ENCODE measurements at regions not wholly inside any gene's neighbourhood (a gene's known extent, or its start where the extent isn't known, plus 50 kb on each side); places are given as distances from the start of the nearest gene placed in this dataset.
A peak's percentile ranks its signal among the peaks of the same experiment; 100 is the strongest.
"Not testable (repeated sequence)": the region's sequence is repeated elsewhere in the genome, so short reads cannot be mapped to it uniquely, and the experiment has no call there.

GRCh38 chr7:80346704-80347103 is 165.2 kb downstream of the GNAT3 start:
- no peak for DNase-seq

DNA sequence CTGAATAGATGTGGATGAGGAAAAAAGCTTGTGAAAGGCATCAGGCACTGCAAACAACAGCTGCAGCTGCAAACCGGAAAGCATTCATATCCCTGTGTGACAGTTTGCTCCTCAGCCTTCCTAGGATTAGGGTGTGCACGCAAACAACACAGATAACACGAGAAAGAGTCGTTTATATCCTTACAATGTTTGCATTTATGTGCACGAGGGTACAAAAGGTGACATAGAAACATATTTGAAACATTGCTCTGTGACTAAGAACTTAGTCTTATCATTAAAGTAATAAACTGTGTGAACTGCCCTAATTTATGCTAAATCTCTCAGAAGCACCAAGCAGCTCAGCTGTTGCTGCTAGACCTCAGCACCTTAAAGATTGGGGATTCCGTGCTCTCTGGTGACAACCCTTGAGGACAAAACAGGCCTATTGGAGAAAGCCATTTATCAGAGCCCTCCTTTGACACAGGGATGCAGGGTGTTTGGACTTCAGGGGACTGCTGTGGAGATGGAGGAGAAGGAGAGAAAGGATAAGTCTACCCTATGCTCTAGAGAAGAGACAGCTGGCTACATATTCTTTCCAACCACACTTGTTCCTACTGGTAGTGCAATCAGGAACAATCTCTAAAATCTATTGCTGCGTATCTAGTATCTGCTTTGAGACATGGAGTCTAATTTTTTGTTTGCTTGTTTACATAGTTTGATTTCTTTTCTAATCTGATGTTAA is 176.2 kb downstream of the GNAT3 start:
- peak; percentile 13 for DNase-seq

- DNase-seq = no peak
Observed at GRCh38 chr7:80334908-80335307, 177.0 kb downstream of the GNAT3 start.

DNA sequence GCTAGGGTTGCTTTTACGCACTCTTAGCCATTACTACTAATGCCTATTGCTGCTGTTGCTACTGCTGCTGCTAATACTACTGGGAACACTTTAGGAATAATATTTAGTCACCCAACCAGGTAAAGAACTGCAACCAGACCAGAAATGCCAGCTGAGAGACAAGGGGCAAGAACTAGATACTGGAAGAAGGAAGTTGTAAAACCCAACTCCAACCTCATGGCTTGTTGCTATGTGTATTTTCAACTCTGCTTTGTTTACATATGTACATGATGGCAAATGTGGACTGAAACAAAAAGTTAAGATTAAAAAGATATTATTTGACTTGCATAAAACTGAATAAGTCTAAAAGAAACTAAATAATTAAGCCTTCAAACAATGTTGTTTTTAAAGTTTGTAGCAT is 177.7 kb downstream of the GNAT3 start:
- no peak for DNase-seq

DNA sequence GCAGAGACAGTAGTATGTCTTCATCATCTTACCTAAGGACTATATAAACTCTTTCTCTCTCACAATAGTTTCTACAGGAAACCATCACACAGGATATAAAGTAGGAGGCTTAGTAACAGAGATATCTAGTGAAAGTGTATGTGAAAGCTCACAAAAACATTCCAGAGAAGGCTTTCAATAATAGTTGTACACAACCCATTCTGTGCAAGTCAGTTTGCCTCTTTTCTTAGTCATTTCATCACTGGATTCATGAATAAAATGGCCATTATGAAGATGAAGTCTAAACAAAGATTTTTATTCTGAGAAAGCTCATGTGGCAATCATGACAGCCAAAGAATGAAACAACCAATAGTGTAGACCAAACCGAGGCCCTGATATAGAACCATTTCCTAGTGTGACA is 178.8 kb downstream of the GNAT3 start:
- no peak for DNase-seq

DNA sequence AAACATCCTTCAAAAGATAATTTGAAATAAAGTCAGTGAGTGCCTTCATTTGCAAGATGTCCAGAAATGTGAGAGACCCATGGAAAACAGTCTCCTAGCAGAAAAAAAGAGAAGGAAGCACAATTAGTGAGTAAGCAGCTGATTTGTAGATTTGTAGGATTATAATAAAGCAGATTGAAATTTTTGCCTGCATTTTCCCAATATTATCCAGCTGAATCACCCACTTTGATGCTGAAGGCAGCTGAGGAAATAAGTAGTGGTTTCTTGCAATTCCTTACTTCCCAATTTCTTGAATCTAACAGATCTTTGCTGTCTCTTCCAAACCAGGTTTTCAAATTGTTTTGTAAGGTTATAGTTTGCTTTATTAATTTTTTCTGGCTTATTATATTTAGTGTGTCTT is 181.4 kb downstream of the GNAT3 start:
- no peak for DNase-seq

- DNase-seq = no peak
Observed at GRCh38 chr7:80324032-80324431, 187.8 kb downstream of the GNAT3 start.

- DNase-seq = no peak
Observed at GRCh38 chr7:80319461-80319860, 184.8 kb downstream of the GNAI1 start.

DNA sequence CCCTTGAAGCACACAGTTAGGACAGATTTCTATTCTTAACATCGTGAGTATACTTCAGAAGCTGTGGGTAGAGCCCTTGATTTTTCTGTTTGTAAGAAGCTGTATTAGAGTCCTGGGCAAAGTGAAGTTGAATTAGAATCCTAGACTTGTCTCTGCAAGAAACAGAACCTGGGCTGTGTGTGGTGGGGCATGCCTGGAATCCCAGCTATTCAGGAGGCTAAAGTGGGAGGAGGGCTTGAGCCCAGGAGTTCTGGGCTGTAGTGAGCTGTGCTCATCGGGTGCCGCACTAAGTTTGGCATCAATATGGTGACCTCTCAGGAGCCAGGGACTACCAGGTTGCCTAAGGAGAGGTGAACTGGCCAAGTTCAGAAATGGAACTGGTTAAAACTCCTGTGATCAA is 183.4 kb downstream of the GNAI1 start:
- no peak for DNase-seq

- no peak for DNase-seq
Observed at GRCh38 chr7:80316811-80317210, 182.2 kb downstream of the GNAI1 start.

- DNase-seq = no peak
Observed at GRCh38 chr7:80313716-80314115, 179.1 kb downstream of the GNAI1 start.

GRCh38 chr7:80313067-80313626 is 178.5 kb downstream of the GNAI1 start:
- no peak for DNase-seq

DNA sequence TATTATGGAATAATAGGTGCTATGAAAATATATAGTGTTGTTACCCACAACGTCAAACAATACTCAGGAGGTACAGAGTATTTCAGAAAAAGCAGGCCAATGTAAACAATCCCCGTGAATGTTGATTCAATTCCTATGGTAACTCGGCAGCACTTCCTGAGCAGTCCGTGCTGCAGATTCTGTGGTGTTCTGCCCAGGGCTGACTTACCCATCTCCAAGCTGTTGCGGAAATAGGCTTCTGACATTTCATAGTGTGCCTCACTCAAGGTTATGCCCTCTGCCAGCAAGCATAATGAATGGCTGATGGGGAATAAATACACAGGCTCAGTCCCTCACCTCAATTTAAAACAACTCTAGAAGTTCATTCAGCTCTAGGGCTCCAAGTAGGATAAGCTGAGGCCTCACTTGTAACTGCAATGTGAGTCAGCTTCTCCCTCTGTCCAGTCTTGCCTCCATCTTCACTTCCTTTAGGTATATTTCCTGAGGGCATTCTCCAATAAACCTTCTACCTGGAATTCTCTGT is 177.6 kb downstream of the GNAI1 start:
- no peak for DNase-seq

DNA sequence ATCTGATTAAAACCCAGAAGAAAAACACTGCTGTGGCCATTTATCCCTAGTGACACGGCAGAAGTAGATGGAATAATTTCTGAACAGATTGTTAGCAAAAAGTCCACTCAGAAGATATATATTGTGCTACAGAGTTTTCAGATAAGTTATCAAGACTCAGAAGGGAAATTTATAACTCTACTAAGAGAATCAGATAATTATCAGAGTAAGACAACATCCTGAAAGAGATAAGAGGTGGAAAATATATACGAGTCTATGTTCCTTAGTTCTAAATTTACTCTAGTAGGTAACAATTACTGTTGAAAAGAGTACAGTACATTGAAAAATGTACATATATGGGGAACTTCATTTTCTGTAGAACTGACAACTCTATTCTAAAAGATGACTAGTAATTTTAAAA is 176.7 kb downstream of the GNAI1 start:
- DNase-seq = no peak

DNA sequence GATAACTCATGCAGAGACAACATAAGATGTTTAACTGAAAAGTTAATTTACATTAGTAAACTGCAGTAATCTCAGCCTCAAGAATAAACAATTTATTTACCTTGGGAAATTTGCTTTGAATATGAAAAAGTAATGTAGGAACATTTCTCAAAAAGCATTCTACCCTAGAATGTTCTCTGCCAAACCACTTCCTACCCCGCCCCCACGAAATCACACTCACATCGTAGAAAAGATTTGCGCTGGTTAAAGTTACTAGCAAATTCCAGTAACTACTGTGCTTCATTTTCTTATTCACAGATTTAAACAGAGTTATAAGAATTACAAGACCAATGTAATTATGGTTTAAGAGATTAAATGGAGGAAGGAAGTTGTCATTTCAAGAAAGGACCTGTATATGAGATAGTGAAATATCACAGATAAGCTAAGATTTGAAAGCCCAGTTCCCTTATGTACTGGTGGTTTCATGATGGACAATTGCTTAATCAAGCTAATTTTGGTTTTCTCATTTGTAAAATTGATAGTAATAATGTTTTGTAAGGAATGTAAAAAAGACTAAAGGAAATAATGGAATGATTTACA is 175.4 kb downstream of the GNAI1 start:
- DNase-seq = no peak

DNA sequence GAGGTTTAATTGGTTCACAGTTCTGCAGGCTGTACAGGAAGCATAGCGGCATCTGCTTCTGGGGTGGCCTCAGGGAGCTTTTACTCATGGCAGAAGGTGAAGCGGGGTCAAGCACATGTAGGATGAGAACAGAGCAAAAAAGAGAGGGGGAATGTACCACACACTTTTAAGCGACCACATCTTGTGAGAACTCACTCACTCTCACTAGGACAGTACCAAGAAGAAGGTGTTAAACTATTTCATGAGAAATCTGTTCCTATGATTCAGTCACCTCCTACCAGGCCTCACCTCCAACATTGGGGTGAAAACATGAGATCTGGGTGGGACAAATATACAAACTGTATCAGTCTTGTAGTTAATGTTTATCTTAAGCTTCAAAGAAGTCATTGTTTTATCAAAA is 174.7 kb downstream of the GNAI1 start:
- no peak for DNase-seq

DNA sequence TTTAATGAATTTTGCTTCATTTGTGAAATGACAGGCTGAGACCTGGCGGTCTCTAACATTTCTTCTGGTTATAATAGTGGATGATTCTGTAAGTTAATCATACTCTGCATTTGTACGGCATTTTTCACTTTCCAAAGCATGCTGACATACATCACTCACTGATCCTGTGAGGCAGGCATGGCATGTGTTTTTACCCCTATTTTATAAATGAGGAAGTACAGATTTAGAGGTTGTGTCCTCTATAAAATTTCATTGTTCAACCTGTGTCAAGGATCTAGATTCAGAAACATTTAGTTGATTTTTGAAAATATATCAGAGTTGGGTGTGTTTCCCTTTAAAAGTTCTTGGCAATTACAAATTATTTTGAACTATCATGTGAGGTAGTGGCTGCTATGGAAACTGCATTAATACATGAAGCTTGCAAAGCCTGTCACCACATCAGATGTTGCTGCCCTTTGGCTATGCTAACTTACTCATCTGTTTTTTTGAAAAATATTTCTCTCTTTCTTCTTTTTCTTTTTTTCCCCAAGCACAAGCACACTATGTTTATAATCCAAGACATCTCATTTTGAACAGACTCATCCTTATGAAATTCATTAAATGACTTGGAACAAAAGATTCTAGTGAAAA is 172.7 kb downstream of the GNAI1 start:
- no peak for DNase-seq

DNA sequence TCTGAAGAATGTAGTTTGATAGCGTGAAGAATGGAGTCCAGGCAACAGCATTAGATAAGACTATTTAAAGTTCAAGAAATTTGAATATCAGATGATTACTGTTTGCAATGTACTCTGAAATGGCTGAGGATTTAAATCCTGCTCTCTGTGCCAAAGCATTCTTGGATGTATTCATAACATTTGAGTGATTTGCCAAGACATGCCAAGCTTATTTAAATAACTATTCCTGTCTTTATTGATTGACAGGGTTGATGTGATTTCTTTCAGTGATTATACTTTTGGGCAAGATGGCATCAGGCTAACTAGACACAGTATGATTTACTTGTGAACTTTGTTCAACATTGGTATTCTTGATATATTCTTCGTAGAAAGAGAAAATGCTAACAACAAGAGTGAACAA is 168.7 kb downstream of the GNAI1 start:
- DNase-seq = no peak

GRCh38 chr7:80302636-80303035 is 168.0 kb downstream of the GNAI1 start:
- DNase-seq = no peak

DNA sequence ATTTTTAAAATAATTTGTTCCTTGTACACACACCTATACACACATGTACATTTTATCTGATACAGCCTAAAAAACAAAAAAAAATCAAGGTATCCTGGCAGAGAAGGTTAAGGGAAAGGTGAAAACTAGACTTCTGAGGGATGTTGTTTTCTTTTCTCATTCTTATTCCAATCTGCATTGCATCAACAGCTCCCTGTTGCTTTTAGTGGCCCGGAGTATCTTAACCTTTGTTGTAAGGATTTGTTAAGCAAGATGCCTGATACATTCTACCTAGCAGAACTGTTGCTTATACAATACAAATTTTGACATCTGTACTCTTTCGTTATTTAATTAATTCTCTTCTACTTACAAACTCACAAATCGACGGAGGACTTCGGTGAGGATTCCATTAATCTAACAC is 167.4 kb downstream of the GNAI1 start:
- no peak for DNase-seq

GRCh38 chr7:80298201-80298600 is 163.6 kb downstream of the GNAI1 start:
- no peak for DNase-seq

GRCh38 chr7:80294346-80294745 is 159.7 kb downstream of the GNAI1 start:
- DNase-seq = no peak

DNA sequence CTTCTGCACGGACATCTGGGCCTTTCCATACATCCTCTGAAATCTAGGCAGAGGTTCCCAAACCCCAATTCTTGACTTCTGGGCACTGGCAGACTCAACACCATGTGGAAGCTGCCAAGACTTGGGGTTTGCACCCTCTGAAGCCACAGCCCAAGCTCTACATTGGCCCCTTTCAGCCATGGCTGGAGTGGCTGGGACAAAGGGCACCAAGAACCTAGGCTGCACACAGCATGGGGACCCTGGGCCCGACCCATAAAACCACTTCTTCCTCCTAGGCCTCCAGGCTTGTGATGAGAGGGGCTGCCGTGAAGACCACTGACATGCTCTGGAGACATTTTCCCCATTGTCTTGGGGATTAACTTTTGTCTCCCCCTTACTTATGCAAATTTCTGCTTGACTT is 158.0 kb downstream of the GNAI1 start:
- DNase-seq = not testable (repeated sequence)
